ENCODE measurements at regions not wholly inside any gene's neighbourhood (a gene's known extent, or its start where the extent isn't known, plus 50 kb on each side); places are given as distances from the start of the nearest gene placed in this dataset.
"Not testable (repeated sequence)": the region's sequence is repeated elsewhere in the genome, so short reads cannot be mapped to it uniquely, and the experiment has no call there.

GRCh38 chr13:42420304-42420703 is 148.4 kb downstream of the AKAP11 start:
- ChIA-PET CTCF (interaction anchor here (0.6 kb wide), 1 partner anchor 102 kb away, joined by 3 read pairs; no protein-coding TSS in a partner anchor), POLR2A (no interaction called here)
- TF ChIP-seq FOXK2 (IDR thresholded peaks at IDR 0.05) (no peak), ZNF384 (IDR thresholded peaks at IDR 0.05) (no peak), ELF4 (IDR thresholded peaks at IDR 0.05) (no peak), FOXA1 (IDR thresholded peaks at IDR 0.05) (no peak), FOXM1 (IDR thresholded peaks at IDR 0.05; ENCODE audit: borderline replicate concordance) (no peak), SUZ12 (IDR thresholded peaks at IDR 0.05) (no peak), HDGF (IDR thresholded peaks at IDR 0.05; ENCODE audit: borderline replicate concordance) (no peak), SP1 (IDR thresholded peaks at IDR 0.05) (no peak), NFRKB (IDR thresholded peaks at IDR 0.05) (no peak), LEF1 (IDR thresholded peaks at IDR 0.05; ENCODE audit: borderline replicate concordance) (no peak), ARNT (IDR thresholded peaks at IDR 0.05) (no peak), CTBP1 (IDR thresholded peaks at IDR 0.05; ENCODE audit: borderline replicate concordance) (no peak), L3MBTL2 (conservative IDR thresholded peaks at IDR 0.05) (no peak), TARDBP (IDR thresholded peaks at IDR 0.05) (no peak), BHLHE40 (IDR thresholded peaks at IDR 0.05; ENCODE audit: borderline replicate concordance) (no peak)
- TF ChIP-seq, protein P1, sequence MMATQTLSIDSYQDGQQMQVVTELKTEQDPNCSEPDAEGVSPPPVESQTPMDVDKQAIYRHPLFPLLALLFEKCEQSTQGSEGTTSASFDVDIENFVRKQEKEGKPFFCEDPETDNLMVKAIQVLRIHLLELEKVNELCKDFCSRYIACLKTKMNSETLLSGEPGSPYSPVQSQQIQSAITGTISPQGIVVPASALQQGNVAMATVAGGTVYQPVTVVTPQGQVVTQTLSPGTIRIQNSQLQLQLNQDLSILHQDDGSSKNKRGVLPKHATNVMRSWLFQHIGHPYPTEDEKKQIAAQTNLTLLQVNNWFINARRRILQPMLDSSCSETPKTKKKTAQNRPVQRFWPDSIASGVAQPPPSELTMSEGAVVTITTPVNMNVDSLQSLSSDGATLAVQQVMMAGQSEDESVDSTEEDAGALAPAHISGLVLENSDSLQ (IDR thresholded peaks at IDR 0.05): no peak
- DNase-seq (ENCODE audit: extremely low spot score): no peak

DNA sequence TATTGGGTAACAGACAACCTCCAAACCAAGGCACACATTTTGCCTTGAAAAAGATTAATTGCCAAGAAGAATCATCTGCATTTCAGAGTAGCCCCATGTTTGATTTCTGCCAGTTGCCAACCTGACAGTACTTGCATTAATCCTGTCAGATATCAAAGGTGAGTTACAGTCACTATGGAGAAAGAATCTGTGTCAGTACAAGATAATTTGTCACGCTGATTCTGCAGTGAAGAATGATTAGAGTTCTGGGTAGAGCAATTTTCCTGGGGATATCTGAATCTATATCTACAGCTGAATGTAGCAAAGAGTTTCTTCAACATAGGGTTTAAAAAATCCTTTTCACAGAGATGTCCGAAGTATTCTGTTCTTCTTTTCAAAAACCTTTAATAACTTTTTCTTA is 150.7 kb downstream of the AKAP11 start:
- CTCF ChIA-PET: no interaction called here
- TF ChIP-seq FOXA1 (IDR thresholded peaks at IDR 0.05) (no peak), SP1 (IDR thresholded peaks at IDR 0.05) (no peak), BHLHE40 (IDR thresholded peaks at IDR 0.05; ENCODE audit: borderline replicate concordance) (no peak), ELF4 (IDR thresholded peaks at IDR 0.05) (no peak), CTBP1 (IDR thresholded peaks at IDR 0.05; ENCODE audit: borderline replicate concordance) (no peak), SUZ12 (IDR thresholded peaks at IDR 0.05) (no peak)
- TF ChIP-seq, protein P1 (IDR thresholded peaks at IDR 0.05): no peak
- DNase-seq (ENCODE audit: extremely low spot score): no peak
- POLR2A ChIA-PET: no interaction called here

DNA sequence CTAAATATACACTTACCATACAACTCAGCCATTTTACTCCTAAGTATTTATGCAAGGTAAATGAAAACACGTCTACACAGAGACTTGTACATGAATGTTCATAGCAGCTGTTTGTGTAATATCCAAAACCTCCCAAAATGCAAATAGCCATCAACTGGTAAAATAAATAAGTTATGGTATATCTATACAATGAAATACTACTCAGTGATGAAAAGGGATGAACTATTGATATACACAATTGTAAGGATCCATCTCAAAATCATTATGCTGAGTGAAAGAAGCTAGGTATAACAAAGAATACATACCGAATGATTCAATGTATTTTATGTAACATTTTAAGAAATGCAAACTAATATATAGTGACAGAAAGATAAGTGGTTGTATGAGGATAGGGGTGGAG is 149.8 kb upstream of the TNFSF11 start:
- CTCF ChIA-PET: no interaction called here
- POLR2A ChIA-PET: no interaction called here
- no peak for TF ChIP-seq ELF4 (IDR thresholded peaks at IDR 0.05)
- TF ChIP-seq NFRKB (IDR thresholded peaks at IDR 0.05): no peak
- no peak for TF ChIP-seq HDGF (IDR thresholded peaks at IDR 0.05; ENCODE audit: borderline replicate concordance)
- TF ChIP-seq BHLHE40 (IDR thresholded peaks at IDR 0.05; ENCODE audit: borderline replicate concordance): no peak
- TF ChIP-seq, protein P1 (IDR thresholded peaks at IDR 0.05): no peak
- TF ChIP-seq FOXA1 (IDR thresholded peaks at IDR 0.05): no peak
- no peak for TF ChIP-seq SP1 (IDR thresholded peaks at IDR 0.05)
- TF ChIP-seq FOXK2 (IDR thresholded peaks at IDR 0.05): no peak

DNA sequence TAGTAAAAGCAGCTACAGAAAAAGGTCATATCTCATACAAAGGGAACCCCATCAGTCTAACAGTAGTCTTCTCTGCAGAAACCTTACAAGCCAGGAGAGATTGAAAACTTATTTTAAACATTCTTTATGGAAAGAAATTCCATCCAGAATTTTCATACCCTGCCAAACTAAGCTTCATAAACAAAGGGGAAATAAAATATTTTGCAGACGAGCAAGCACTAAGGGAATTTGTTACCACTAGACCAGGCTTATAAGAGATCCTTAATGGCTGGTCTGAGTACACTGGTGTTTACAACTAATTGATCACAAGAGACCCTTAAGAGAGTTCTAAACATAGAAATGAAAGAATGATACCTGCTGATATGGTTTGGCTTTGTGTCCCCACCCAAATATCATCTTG is 128.6 kb upstream of the TNFSF11 start:
- ChIA-PET POLR2A (no interaction called here), CTCF (no interaction called here)

More for the DNA sequence above, 149.8 kb upstream of the TNFSF11 start:
- no peak for DNase-seq (ENCODE audit: extremely low spot score)

DNA sequence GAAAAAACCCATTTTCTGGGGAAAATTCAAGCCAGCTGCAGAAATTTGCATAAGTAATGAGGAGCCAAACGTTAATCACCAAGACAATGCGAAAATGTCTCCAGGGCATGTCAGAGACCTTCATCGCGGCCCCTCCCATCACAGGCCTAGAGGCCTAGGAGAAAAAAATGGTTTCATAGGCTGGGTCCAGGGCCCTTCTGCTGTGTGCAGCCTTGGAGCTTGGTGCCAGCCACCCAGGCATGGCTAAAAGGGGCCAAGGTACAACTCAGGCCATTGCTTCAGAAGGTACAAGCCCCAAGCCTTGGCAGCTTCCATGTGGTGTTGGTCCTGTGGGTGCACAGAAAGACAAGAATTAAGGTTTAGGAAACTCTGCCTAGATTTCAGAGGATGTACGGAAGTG is 127.4 kb upstream of the TNFSF11 start:
- CTCF ChIA-PET; POLR2A ChIA-PET; DNase-seq (ENCODE audit: extremely low spot score): not testable (repeated sequence)

More for the DNA sequence above, 128.6 kb upstream of the TNFSF11 start:
- TF ChIP-seq ELF4 (IDR thresholded peaks at IDR 0.05): no peak
- TF ChIP-seq BHLHE40 (IDR thresholded peaks at IDR 0.05; ENCODE audit: borderline replicate concordance): no peak
- TF ChIP-seq L3MBTL2 (conservative IDR thresholded peaks at IDR 0.05): no peak
- no peak for TF ChIP-seq CTBP1 (IDR thresholded peaks at IDR 0.05; ENCODE audit: borderline replicate concordance)
- TF ChIP-seq SUZ12 (IDR thresholded peaks at IDR 0.05): no peak
- no peak for TF ChIP-seq NFRKB (IDR thresholded peaks at IDR 0.05)
- no peak for TF ChIP-seq LEF1 (IDR thresholded peaks at IDR 0.05; ENCODE audit: borderline replicate concordance)
- no peak for TF ChIP-seq FOXM1 (IDR thresholded peaks at IDR 0.05; ENCODE audit: borderline replicate concordance)
- TF ChIP-seq ARNT (IDR thresholded peaks at IDR 0.05): no peak
- TF ChIP-seq FOXA1 (IDR thresholded peaks at IDR 0.05): no peak
- no peak for TF ChIP-seq SP1 (IDR thresholded peaks at IDR 0.05)
- no peak for TF ChIP-seq FOXK2 (IDR thresholded peaks at IDR 0.05)
- TF ChIP-seq HDGF (IDR thresholded peaks at IDR 0.05; ENCODE audit: borderline replicate concordance): no peak
- TF ChIP-seq, protein P1 (IDR thresholded peaks at IDR 0.05): no peak
- TF ChIP-seq ZNF384 (IDR thresholded peaks at IDR 0.05): no peak
- TF ChIP-seq TARDBP (IDR thresholded peaks at IDR 0.05): no peak
- DNase-seq (ENCODE audit: extremely low spot score): no peak

- no peak for DNase-seq (ENCODE audit: extremely low spot score)
- ChIA-PET CTCF (no interaction called here), POLR2A (no interaction called here)
- TF ChIP-seq CTBP1 (IDR thresholded peaks at IDR 0.05; ENCODE audit: borderline replicate concordance): no peak
- TF ChIP-seq FOXK2 (IDR thresholded peaks at IDR 0.05): no peak
- no peak for TF ChIP-seq ELF4 (IDR thresholded peaks at IDR 0.05)
- no peak for TF ChIP-seq FOXA1 (IDR thresholded peaks at IDR 0.05)
- no peak for TF ChIP-seq SUZ12 (IDR thresholded peaks at IDR 0.05)
- no peak for TF ChIP-seq TARDBP (IDR thresholded peaks at IDR 0.05)
- TF ChIP-seq HDGF (IDR thresholded peaks at IDR 0.05; ENCODE audit: borderline replicate concordance): no peak
- no peak for TF ChIP-seq FOXM1 (IDR thresholded peaks at IDR 0.05; ENCODE audit: borderline replicate concordance)
- TF ChIP-seq, protein P1 (IDR thresholded peaks at IDR 0.05): no peak
- no peak for TF ChIP-seq L3MBTL2 (conservative IDR thresholded peaks at IDR 0.05)
- no peak for TF ChIP-seq ZNF384 (IDR thresholded peaks at IDR 0.05)
Measured at GRCh38 chr13:42453091-42453645, 120.8 kb upstream of the TNFSF11 start.

All from HEK293T (cell line).